ENCODE measurements at regions not wholly inside any gene's neighbourhood (a gene's known extent, or its start where the extent isn't known, plus 50 kb on each side); places are given as distances from the start of the nearest gene placed in this dataset.

DNA sequence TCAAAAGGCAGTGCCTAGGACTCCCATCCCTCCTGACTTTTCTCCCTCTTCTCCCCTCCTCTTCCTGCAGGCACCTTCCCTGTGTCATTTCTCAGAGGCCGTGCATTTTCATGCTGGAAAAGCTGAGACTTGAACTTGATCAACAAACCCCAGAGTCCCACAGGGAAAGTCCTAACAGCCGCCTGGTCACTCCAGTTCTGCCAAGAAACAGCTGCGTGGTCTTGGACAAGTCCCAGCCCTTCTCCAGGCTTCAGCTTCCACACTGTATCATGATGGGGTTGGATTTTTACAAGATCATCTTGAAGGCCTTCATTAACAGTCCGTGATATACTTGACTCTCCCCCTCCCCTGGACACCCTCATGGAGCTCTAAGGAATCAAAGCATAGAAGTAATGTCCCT lies 366.0 kb downstream of the BCOR start:
- TF ChIP-seq KLF10 (tag by site-specific recombination; IDR thresholded peaks at IDR 0.05) = no peak
- TF ChIP-seq, protein P1, sequence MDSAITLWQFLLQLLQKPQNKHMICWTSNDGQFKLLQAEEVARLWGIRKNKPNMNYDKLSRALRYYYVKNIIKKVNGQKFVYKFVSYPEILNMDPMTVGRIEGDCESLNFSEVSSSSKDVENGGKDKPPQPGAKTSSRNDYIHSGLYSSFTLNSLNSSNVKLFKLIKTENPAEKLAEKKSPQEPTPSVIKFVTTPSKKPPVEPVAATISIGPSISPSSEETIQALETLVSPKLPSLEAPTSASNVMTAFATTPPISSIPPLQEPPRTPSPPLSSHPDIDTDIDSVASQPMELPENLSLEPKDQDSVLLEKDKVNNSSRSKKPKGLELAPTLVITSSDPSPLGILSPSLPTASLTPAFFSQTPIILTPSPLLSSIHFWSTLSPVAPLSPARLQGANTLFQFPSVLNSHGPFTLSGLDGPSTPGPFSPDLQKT (IDR thresholded peaks at IDR 0.05; ENCODE audit: borderline replicate concordance, low read depth, low read length) = no peak
- no peak for TF ChIP-seq ZNF585B (tag by site-specific recombination; IDR thresholded peaks at IDR 0.05)
- TF ChIP-seq, protein P2, sequence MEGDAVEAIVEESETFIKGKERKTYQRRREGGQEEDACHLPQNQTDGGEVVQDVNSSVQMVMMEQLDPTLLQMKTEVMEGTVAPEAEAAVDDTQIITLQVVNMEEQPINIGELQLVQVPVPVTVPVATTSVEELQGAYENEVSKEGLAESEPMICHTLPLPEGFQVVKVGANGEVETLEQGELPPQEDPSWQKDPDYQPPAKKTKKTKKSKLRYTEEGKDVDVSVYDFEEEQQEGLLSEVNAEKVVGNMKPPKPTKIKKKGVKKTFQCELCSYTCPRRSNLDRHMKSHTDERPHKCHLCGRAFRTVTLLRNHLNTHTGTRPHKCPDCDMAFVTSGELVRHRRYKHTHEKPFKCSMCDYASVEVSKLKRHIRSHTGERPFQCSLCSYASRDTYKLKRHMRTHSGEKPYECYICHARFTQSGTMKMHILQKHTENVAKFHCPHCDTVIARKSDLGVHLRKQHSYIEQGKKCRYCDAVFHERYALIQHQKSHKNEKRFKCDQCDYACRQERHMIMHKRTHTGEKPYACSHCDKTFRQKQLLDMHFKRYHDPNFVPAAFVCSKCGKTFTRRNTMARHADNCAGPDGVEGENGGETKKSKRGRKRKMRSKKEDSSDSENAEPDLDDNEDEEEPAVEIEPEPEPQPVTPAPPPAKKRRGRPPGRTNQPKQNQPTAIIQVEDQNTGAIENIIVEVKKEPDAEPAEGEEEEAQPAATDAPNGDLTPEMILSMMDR (tag by site-specific recombination; IDR thresholded peaks at IDR 0.05) = no peak
- no peak for TF ChIP-seq RBAK (tag by site-specific recombination; IDR thresholded peaks at IDR 0.05)

Data from HEK293 (cell line).